Keratinocyte (primary cell): ENCODE measurements at regions not wholly inside any gene's neighbourhood (a gene's known extent, or its start where the extent isn't known, plus 50 kb on each side); places are given as distances from the start of the nearest gene placed in this dataset.

Source experiments
- DNase-seq: peaks from one replicate; pipeline ENCODE4 v3.0.0-alpha.2; 2011; ENCODE audit warnings: low read depth, missing footprints, low spot score
- FAIRE-seq: peaks from 2 replicates; lab custom pipeline; 2011; peaks lifted over from hg19 to GRCh38; lab: Jason Lieb, UNC
- H2AFZ ChIP-seq: 2 replicates; pipeline ENCODE4 v1.6.0; 2012; ENCODE audit warnings: low read length, control low read depth, inconsistent platforms; ENCODE audit not compliant: control insufficient read depth
- H3K27ac ChIP-seq: 2 replicates; pipeline ENCODE4 v1.5.1; 2011; ENCODE audit warnings: low read length; ENCODE audit not compliant: control insufficient read depth, insufficient read depth
- H3K27me3 ChIP-seq: 3 replicates; pipeline ENCODE4 v1.6.0; 2011; ENCODE audit warnings: low read length; ENCODE audit not compliant: control insufficient read depth, insufficient read depth; ENCODE audit errors: extremely low read depth
- H3K36me3 ChIP-seq, 2 experiments: 2 replicates in 1 of 2; 3 replicates in 1 of 2; pipeline ENCODE4 v1.5.1; 2011; ENCODE audit warnings: low read length in 2 of 2, mild to moderate bottlenecking in 1 of 2; ENCODE audit not compliant: control insufficient read depth in 2 of 2, insufficient read depth in 2 of 2; ENCODE audit errors: extremely low read depth in 1 of 2
- H3K4me1 ChIP-seq: 3 replicates; pipeline ENCODE4 v1.5.1; 2011; ENCODE audit warnings: low read length; ENCODE audit not compliant: control insufficient read depth, insufficient read depth; ENCODE audit errors: extremely low read depth
- H3K4me2 ChIP-seq: 3 replicates; pipeline ENCODE4 v1.6.0; 2011; ENCODE audit warnings: low read depth, low read length; ENCODE audit not compliant: control insufficient read depth, insufficient read depth; ENCODE audit errors: extremely low read depth
- H3K4me3 ChIP-seq, 3 experiments: fragments of 200-600 bp in 1 of 3; sonication (generic) in 1 of 3; 2 replicates in 2 of 3; 3 replicates in 1 of 3; pipeline ENCODE4 v1.5.1; 2011 to 2016; ENCODE audit warnings: low read length in 3 of 3, mild to moderate bottlenecking in 3 of 3, control low read depth in 2 of 3, inconsistent platforms in 1 of 3, low read depth in 1 of 3, mixed read lengths in 1 of 3, mixed run types in 1 of 3, moderate library complexity in 1 of 3; ENCODE audit not compliant: control insufficient read depth in 2 of 3, insufficient read depth in 2 of 3; ENCODE audit errors: extremely low read depth in 1 of 3
- H3K79me2 ChIP-seq: 2 replicates; pipeline ENCODE4 v1.6.0; 2012; ENCODE audit warnings: low read length; ENCODE audit not compliant: control insufficient read depth, insufficient read depth
- H3K9ac ChIP-seq: 3 replicates; pipeline ENCODE4 v1.6.0; 2011; ENCODE audit warnings: low read length; ENCODE audit not compliant: control insufficient read depth, insufficient read depth; ENCODE audit errors: extremely low read depth
- H3K9me1 ChIP-seq: 3 replicates; pipeline ENCODE4 v1.6.0; 2011; ENCODE audit warnings: low read length; ENCODE audit not compliant: control insufficient read depth, insufficient read depth; ENCODE audit errors: extremely low read depth
- H3K9me3 ChIP-seq: 2 replicates; pipeline ENCODE4 v1.5.1; 2012; ENCODE audit warnings: low read depth, low read length; ENCODE audit not compliant: control insufficient read depth
- H4K20me1 ChIP-seq: 3 replicates; pipeline ENCODE4 v1.6.0; 2011; ENCODE audit warnings: low read length; ENCODE audit not compliant: control insufficient read depth, insufficient read depth; ENCODE audit errors: extremely low read depth
- EZH2 ChIP-seq: IDR thresholded peaks from one replicate; pipeline ENCODE4 v1.6.1; 2012; ENCODE audit warnings: inconsistent platforms, mild to moderate bottlenecking, low read length, moderate library complexity
- dilution Hi-C: fragments of 300-500 bp; cut with MboI; formaldehyde crosslinking; loops from one replicate; pipeline ENCODE4 v1.7.0; 2020; ENCODE audit warnings: low sequenced_read_pairs; ENCODE audit not compliant: extremely low pct_ligation_motif_present
- TF ChIP-seq, protein P1 (sequence below), 3 experiments: IDR thresholded peaks in 1 of 3; conservative IDR thresholded peaks in 1 of 3; optimal IDR thresholded peaks in 1 of 3; 2 replicates in 2 of 3; 3 replicates in 1 of 3; pipeline versions ENCODE3 to v1.5.1; 2011; ENCODE audit warnings: low read length in 3 of 3, mild to moderate bottlenecking in 3 of 3, moderate library complexity in 2 of 3, control low read depth in 1 of 3, inconsistent platforms in 1 of 3; ENCODE audit not compliant: insufficient read depth in 2 of 3; ENCODE audit errors: extremely low read depth in 1 of 3

DNA sequence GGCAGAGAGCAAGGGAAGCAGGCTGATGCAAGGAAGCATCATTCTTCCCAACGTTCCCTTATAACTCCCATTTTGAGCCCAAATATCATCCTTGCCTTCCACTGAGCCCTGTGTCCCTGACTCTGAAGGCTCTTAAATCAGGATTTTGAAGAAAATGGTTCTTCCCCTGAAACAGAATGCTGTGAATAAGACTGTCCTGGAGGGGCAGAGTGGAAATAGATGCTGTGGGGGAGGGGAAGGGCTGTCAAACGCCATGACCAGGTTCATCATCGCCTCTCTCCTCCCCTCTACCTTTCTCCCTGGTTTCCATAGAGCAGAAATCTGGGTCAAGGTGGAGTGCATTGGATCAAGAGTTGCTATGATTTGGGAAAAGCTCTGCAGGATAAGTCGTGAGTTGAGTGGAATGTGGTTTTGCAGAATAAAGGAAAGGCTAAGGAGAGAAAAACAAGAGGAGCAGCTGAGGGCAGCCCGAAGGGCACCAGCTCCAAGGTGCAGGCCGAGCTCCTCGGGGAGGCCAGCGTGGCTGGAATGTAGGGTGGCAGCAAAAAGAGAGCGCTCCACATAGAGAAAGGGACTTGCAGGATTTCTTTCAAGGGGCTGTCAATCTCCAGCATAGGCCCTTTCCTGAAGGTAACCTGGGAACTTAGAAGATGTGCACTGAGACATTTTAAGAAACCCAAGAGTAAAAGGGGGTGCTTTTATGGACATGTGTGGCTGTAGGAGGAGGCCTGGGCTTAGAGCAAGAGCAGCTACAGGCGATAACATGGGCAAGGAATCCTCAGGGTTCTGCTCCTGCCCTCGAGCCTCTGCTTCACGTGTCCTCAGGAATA is 120.8 kb upstream of the CDYL start:
- TF ChIP-seq EZH2, result no peak
- TF ChIP-seq, protein P1, sequence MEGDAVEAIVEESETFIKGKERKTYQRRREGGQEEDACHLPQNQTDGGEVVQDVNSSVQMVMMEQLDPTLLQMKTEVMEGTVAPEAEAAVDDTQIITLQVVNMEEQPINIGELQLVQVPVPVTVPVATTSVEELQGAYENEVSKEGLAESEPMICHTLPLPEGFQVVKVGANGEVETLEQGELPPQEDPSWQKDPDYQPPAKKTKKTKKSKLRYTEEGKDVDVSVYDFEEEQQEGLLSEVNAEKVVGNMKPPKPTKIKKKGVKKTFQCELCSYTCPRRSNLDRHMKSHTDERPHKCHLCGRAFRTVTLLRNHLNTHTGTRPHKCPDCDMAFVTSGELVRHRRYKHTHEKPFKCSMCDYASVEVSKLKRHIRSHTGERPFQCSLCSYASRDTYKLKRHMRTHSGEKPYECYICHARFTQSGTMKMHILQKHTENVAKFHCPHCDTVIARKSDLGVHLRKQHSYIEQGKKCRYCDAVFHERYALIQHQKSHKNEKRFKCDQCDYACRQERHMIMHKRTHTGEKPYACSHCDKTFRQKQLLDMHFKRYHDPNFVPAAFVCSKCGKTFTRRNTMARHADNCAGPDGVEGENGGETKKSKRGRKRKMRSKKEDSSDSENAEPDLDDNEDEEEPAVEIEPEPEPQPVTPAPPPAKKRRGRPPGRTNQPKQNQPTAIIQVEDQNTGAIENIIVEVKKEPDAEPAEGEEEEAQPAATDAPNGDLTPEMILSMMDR (optimal IDR thresholded peaks at IDR 0.05 in 1 of 3, IDR thresholded peaks at IDR 0.05 in 1 of 3, conservative IDR thresholded peaks at IDR 0.05 in 1 of 3; ENCODE audit: extremely low read depth in 1 of 3, insufficient read depth in 2 of 3, low read length in 3 of 3), result no peak
- no peak overlapping the region for H3K9ac ChIP-seq
- H3K27me3 ChIP-seq, result no peaks in the 10 kb centered on the region
- H2AFZ ChIP-seq, result no peak overlapping the region
- H3K27ac ChIP-seq, result no peak overlapping the region
- dilution Hi-C loops, result no loop called here
- no peaks in the 10 kb centered on the region for H3K4me1 ChIP-seq
- FAIRE-seq (no peak), DNase-seq (no peak)
- H4K20me1 ChIP-seq, result no peaks in the 10 kb centered on the region
- H3K4me3 ChIP-seq, result no peak overlapping the region
- no peaks in the 10 kb centered on the region for H3K36me3 ChIP-seq
- no peaks in the 10 kb centered on the region for H3K9me3 ChIP-seq
- no peaks in the 10 kb centered on the region for H3K79me2 ChIP-seq
- no peak overlapping the region for H3K4me2 ChIP-seq
- H3K9me1 ChIP-seq, result no peaks in the 10 kb centered on the region

DNA sequence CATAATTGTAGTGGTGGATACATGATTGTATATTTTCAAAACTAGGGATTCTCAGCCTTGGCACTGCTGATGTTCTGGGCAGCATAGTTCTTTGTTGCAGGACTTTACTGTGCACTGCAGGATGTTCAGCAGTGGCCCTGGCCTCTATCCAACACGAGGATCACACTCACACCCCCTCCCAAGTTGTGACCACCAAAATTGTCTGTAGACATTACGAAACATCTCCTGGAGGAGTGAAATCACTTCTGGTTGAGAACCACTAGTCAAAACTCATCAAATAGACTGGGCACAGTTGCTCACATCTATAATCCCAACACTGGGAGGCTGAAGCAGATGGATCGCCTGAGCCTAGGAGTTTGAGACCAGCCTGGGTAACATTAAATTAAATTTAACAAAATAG is 123.1 kb upstream of the CDYL start:
- dilution Hi-C loops, result no loop called here
- H3K9me1 ChIP-seq, result no peaks in the 10 kb centered on the region
- no peak overlapping the region for H3K4me2 ChIP-seq
- H3K4me3 ChIP-seq, result no peak overlapping the region
- H3K79me2 ChIP-seq, result no peaks in the 10 kb centered on the region
- DNase-seq, result no peak
- no peaks in the 10 kb centered on the region for H4K20me1 ChIP-seq
- H3K4me1 ChIP-seq, result peaks cover 3% of the 10 kb centered on the region
- no peak overlapping the region for H3K27ac ChIP-seq
- H3K9ac ChIP-seq, result no peak overlapping the region
- H3K36me3 ChIP-seq, result no peaks in the 10 kb centered on the region
- no peaks in the 10 kb centered on the region for H3K27me3 ChIP-seq
- TF ChIP-seq, protein P1 (optimal IDR thresholded peaks at IDR 0.05 in 1 of 3, IDR thresholded peaks at IDR 0.05 in 1 of 3, conservative IDR thresholded peaks at IDR 0.05 in 1 of 3; ENCODE audit: extremely low read depth in 1 of 3, insufficient read depth in 2 of 3, low read length in 3 of 3), result no peak
- no peak for TF ChIP-seq EZH2
- no peak for FAIRE-seq
- H2AFZ ChIP-seq, result no peak overlapping the region
- no peaks in the 10 kb centered on the region for H3K9me3 ChIP-seq
